GM21528 (cell line): ENCODE measurements at regions not wholly inside any gene's neighbourhood (a gene's known extent, or its start where the extent isn't known, plus 50 kb on each side); places are given as distances from the start of the nearest gene placed in this dataset.

Experiments used
- ATAC-seq: cut with Tn5 transposase; IDR thresholded peaks from one replicate; pipeline ENCODE4 v1.9.1; 2021; ENCODE audit warnings: mild to moderate bottlenecking, moderate library complexity; ENCODE audit not compliant: unreplicated experiment, low FRiP score

GRCh38 chrY:7467796-7468520 lies 556.4 kb upstream of the AMELY start:
- ATAC-seq: no peak

- no peak for ATAC-seq
These were observed 553.7 kb upstream of the AMELY start for GRCh38 chrY:7465185-7465621.

DNA sequence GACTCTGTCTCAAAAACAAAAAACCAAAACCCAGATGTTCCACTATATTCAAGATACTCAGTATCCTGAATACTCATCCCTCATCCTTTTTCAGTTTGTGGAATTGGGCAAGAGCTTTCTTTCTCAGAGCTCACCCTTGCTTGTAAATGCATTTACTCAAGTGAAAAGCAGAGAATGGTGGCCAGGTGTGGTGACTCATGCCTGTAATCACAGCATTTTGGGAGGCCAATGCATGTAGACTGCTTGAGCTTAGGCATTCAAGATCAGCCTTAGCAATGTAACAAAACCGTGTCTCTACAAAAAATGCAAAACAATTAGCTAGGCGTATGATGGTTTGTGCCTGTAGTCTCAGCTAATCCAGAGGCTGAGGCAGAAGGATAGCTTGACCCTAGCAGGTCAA lies 553.2 kb upstream of the AMELY start:
- no peak for ATAC-seq

DNA sequence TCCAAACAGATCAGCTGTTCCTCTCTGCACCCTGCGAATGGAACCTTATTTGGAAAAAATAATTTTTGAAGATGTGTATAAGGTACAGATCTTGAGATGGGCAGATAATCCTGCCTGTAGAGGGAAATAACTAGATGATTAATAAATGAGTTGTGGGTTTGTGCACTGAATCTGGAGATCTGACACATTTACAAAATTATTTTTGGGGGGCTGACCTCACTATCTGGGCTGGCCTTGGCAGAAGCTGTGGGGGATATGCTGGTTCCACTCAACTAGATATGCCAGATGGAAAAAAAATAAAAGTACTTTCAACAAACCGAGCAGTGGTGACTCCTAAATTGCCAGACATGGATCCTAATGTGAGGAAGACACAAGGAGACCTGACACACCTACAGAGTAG lies 552.2 kb upstream of the AMELY start:
- no peak for ATAC-seq

DNA sequence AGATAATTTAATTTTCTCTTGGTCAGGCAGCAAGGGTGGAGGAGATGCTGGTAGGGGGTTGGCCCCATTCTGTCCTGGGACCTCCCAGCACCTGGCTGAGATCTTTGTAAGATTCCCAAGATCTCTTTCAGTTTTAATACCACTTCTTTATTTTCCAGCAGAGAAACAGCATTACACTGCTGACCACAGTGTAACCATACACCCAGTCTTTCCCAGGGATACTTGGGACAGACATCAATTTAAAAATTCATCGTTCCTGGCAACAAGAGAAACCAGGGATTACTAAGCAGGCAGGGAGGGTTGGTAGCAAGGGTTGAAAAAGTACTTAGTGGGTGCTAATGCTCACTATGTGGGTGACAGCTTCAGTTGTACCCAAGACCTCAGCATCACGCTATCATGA lies 551.6 kb upstream of the AMELY start:
- no peak for ATAC-seq

GRCh38 chrY:7462657-7463056 lies 551.1 kb upstream of the AMELY start:
- no peak for ATAC-seq

GRCh38 chrY:7461873-7462525 lies 550.4 kb upstream of the AMELY start:
- ATAC-seq: no peak

DNA sequence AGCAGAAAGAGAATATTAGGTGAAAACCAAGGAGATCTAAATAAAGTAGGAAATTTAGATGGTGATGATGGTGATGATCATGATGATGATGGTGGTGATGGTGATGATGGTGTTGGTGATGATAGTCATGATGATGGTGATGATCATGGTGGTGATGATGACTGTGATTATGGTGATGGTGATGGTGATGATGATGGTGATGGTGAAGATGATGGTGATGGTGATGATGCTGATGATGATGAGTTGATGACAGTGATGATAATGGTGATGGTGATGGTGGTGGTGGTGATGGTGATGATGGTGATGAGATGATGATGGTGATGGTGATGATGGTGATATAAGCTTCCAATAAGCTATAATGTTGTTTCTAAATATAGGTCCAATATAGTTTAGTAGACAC lies 548.2 kb upstream of the AMELY start:
- ATAC-seq: no peak

DNA sequence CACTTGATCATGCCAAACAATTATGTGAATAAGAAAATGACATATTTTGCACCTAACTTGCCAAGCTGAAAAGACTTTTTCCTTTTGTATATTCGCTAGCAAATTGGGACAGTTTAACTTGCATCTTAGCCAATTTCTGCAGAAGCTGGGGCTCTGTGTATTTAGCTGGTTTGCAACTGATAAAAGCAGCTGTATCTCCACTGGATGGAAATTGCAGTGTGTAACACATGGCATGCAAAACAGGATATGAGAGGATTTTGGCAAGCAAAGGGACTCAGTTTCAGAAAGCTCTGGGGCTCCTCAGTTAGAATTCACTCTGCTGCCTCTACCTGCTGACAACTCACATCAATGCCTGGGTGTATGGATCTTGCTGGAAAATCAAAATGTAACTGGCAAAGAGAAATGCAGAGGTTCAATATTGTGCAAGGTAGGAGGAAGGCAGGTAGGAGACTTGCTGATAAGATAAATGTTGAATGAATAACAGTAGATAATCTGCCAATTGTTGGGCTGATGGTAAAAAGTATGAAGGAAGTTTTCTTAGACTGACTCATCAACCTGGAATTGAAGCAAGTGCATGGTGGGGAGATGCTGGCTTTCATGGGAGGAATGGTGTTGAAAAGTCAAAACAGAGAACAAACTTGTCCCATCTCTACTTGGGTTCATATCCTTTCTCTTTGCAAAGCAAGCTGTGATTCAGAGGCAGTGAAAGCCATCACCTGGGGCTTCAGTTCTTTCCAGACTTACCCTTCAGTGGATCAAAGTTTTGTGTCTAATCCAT lies 546.9 kb upstream of the AMELY start:
- no peak for ATAC-seq

- no peak for ATAC-seq
These were observed 545.9 kb upstream of the AMELY start for GRCh38 chrY:7457286-7458015.

- ATAC-seq: no peak
These were observed 544.1 kb upstream of the AMELY start for GRCh38 chrY:7455626-7456025.

DNA sequence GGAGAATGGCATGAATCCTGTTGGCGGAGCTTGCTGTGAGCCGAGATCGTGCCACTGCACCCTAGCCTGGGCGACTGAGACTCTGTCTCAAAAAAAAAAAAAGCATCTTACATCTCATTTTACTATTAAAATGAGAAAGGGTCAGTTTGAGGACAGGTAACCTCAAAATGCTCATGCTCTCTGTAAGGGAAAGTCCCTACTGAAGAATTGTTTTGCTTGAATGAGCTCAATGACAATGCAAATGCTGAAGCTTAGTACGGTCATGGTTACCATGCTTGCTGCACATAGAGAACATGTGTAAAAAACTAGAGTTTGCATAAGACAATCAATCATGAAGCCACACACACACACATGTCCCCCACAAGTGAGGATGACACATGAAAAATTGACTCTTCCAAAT lies 541.8 kb upstream of the AMELY start:
- peak; percentile 76 for ATAC-seq

- ATAC-seq: no peak
These were observed 540.7 kb upstream of the AMELY start for GRCh38 chrY:7452246-7452645.

GRCh38 chrY:7449860-7450259 lies 538.3 kb upstream of the AMELY start:
- no peak for ATAC-seq

- ATAC-seq: no peak
These were observed 537.1 kb upstream of the AMELY start for GRCh38 chrY:7448687-7449086.

DNA sequence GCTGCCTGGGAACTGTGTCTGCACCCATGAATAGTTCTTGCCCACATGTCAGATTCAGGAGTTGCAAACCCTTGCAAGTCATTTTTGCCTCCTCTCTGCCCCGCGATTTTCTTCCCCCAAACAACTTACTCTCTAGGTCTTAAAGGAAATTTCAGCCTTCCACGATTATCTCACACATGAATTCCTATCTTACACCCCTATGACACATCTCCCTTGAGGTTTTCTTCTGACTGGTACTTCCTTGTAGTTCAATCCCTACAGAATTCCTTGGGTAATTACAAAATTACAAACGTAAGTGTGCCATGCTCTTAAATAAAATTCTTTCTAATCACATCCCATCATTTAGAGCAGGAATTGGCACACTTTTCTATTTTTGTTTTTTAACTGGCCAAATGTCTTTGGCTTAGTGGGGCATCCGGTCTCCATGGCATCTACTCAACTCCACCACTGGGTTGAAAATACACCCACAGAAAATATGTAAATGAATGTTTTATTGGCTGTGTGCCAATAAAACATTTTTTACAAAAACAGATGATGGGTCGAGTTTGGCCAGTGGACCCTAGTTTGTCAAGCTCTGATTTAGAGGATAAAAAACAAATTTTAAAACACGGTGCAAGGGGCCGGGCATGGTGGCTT lies 536.4 kb upstream of the AMELY start:
- no peak for ATAC-seq

- no peak for ATAC-seq
These were observed 532.6 kb upstream of the AMELY start for GRCh38 chrY:7444141-7444540.

GRCh38 chrY:7440796-7441530 lies 529.4 kb upstream of the AMELY start:
- no peak for ATAC-seq

DNA sequence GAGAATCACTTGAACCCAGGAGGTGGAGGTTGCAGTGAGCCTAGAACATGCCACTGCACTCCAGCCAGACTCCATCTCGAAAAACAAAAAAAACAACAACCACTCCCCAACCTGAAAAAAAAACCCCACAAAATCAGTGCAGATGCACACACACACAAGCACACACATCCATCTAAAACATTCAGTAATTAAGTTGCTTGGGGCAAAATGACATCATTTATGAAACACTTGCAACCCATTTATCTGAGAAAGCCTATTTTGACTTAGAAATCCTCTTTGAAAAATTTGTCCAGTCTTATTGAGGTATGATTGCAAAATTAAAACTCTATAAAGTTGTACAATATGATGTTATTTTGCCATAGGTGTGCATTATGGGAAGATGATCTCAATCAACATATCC lies 525.5 kb upstream of the AMELY start:
- no peak for ATAC-seq
